Caco-2 (cell line): ENCODE measurements at regions not wholly inside any gene's neighbourhood (a gene's known extent, or its start where the extent isn't known, plus 50 kb on each side); places are given as distances from the start of the nearest gene placed in this dataset.
"Not testable (repeated sequence)": the region's sequence is repeated elsewhere in the genome, so short reads cannot be mapped to it uniquely, and the experiment has no call there.

Source experiments
- BruUV-seq: library from RNA; stranded (reverse); fragments of 400-500 nt; replicated peaks from 2 replicates; lab custom pipeline; 2021; lab: Mats Ljungman, UMichigan
- CTCF ChIA-PET: fragments of 300-600 bp; sonication (Branson Sonifier 250); formaldehyde crosslinking; loops from one replicate; lab custom pipeline; 2022; ENCODE audit warnings: antibody characterized with exemption; lab: Charles Lee
- POLR2A ChIA-PET: fragments of 300-600 bp; sonication (Branson Sonifier 250); formaldehyde crosslinking; loops from one replicate; lab custom pipeline; 2022; ENCODE audit warnings: antibody characterized with exemption; lab: Charles Lee
- DNase-seq, 2 experiments: peaks; one replicate each; pipeline versions ENCODE4 v3.0.0 to v3.0.0-alpha.2; 2020 to 2022
- H3K27me3 ChIP-seq: replicated peaks from 2 replicates; pipeline ENCODE4 v1.6.0; 2011; ENCODE audit warnings: low read length; ENCODE audit not compliant: control insufficient read depth, insufficient read depth
- H3K36me3 ChIP-seq: 2 replicates; pipeline ENCODE4 v1.5.1; 2011; ENCODE audit warnings: low read length; ENCODE audit not compliant: control insufficient read depth, insufficient read depth
- H3K4me1 ChIP-seq: fragments of 250-450 bp; sonication (Bioruptor Pico); 2 replicates; pipeline ENCODE4 v1.5.1; 2020; ENCODE audit warnings: mild to moderate bottlenecking
- H3K4me3 ChIP-seq: 2 replicates; pipeline ENCODE4 v1.5.1; 2011; ENCODE audit warnings: low read depth, mild to moderate bottlenecking, control low read depth, low read length
- H3K9me3 ChIP-seq: fragments of 250-450 bp; sonication (Bioruptor Pico); 2 replicates; pipeline ENCODE4 v1.5.1; 2020; ENCODE audit warnings: mild to moderate bottlenecking, moderate library complexity
- H3K27ac Mint-ChIP-seq: one replicate; pipeline ENCODE4 v1.8.0; 2022; ENCODE audit warnings: mixed read lengths; ENCODE audit not compliant: unreplicated experiment
- H3K27me3 Mint-ChIP-seq: one replicate; pipeline ENCODE4 v1.8.0; 2022; ENCODE audit warnings: mixed read lengths; ENCODE audit not compliant: insufficient read depth, unreplicated experiment
- H3K36me3 Mint-ChIP-seq: one replicate; pipeline ENCODE4 v1.8.0; 2022; ENCODE audit warnings: mild to moderate bottlenecking, mixed read lengths; ENCODE audit not compliant: insufficient read depth, unreplicated experiment
- H3K4me1 Mint-ChIP-seq: one replicate; pipeline ENCODE4 v1.8.0; 2022; ENCODE audit warnings: low read depth, mixed read lengths; ENCODE audit not compliant: unreplicated experiment
- H3K4me3 Mint-ChIP-seq: one replicate; pipeline ENCODE4 v1.8.0; 2022; ENCODE audit warnings: mild to moderate bottlenecking, moderate library complexity, mixed read lengths; ENCODE audit not compliant: unreplicated experiment
- H3K9me3 Mint-ChIP-seq: one replicate; pipeline ENCODE4 v1.8.0; 2022; ENCODE audit warnings: mixed read lengths; ENCODE audit not compliant: unreplicated experiment
- intact Hi-C: fragments of 100-400 bp; cut with micrococcal nuclease; formaldehyde crosslinking; loops from one replicate; pipeline ENCODE4 v1.10.0; 2022; ENCODE audit not compliant: unreplicated experiment

DNA sequence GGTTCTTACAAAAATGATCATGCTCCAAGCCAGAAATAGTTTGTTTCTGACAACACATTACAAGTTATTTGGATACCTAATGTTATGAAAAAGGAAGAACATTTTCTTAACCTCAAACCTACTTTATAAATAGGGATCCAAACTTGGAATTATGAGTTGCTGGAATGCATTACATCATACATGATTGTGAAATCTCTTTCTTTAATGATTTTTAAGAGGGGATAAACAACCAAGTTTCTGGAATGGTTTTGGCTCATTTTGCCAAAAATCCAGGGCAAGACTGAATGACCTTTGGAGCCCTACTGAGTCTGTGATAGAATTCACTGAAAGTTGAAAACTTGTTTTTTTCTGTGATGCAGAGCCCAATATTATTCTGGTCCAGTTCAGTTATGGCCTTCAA is 157.0 kb upstream of the FOLH1 start:
- H3K4me3 ChIP-seq, H3K9me3 Mint-ChIP-seq, H3K27me3 ChIP-seq, H3K27ac Mint-ChIP-seq, intact Hi-C loops, CTCF ChIA-PET, H3K4me1 Mint-ChIP-seq, H3K36me3 Mint-ChIP-seq, H3K36me3 ChIP-seq, BruUV-seq, H3K4me1 ChIP-seq, DNase-seq, H3K9me3 ChIP-seq, H3K4me3 Mint-ChIP-seq, POLR2A ChIA-PET, H3K27me3 Mint-ChIP-seq: not testable (repeated sequence)

DNA sequence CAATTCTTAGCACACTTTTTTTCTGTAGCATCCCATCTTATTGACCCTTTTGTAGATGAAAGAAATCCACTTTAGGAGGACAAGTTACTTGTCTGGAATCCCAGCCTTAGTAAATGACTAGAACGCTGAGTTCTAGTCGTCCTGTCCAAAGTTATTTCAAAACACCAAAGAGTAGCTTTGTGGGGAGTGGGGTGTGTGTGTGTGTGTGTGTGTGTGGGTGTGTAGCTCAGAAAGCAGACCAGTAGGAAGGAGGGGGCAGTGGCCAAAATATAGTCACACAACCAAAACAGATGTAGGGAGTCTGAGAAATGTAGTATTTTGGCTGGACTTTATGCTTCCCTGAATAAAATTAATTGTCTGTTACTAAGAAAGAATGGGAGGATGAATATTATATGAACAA is 154.6 kb upstream of the FOLH1 start:
- DNase-seq, H3K27me3 Mint-ChIP-seq, H3K27me3 ChIP-seq, H3K4me3 ChIP-seq, H3K27ac Mint-ChIP-seq, H3K36me3 ChIP-seq, H3K9me3 Mint-ChIP-seq, BruUV-seq, H3K36me3 Mint-ChIP-seq, H3K4me1 ChIP-seq, POLR2A ChIA-PET, CTCF ChIA-PET, H3K4me3 Mint-ChIP-seq, intact Hi-C loops, H3K4me1 Mint-ChIP-seq, H3K9me3 ChIP-seq: not testable (repeated sequence)

DNA sequence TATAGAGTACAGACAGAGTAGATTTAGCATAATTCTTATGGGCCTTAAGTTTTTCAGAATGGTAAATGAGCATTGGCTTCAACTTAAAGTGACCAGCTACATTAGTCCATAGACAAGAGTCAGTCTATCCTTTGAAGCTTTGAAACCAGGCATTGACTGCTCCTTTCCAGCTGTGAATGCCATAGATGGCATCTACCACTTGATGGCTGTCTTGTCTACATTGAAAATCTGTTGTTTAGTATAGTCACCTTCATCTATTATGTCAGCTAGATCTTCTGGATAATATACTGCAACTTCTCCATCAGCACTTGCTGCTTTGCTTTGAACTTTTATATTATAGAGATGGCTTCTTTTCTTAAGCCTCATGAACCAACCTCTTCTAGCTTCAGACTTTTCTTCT is 146.1 kb upstream of the FOLH1 start:
- H3K4me3 ChIP-seq, H3K36me3 Mint-ChIP-seq, BruUV-seq, intact Hi-C loops, POLR2A ChIA-PET, H3K36me3 ChIP-seq, CTCF ChIA-PET, H3K4me3 Mint-ChIP-seq, H3K27me3 ChIP-seq, H3K27ac Mint-ChIP-seq, DNase-seq, H3K4me1 ChIP-seq, H3K27me3 Mint-ChIP-seq, H3K9me3 Mint-ChIP-seq, H3K9me3 ChIP-seq, H3K4me1 Mint-ChIP-seq: not testable (repeated sequence)

DNA sequence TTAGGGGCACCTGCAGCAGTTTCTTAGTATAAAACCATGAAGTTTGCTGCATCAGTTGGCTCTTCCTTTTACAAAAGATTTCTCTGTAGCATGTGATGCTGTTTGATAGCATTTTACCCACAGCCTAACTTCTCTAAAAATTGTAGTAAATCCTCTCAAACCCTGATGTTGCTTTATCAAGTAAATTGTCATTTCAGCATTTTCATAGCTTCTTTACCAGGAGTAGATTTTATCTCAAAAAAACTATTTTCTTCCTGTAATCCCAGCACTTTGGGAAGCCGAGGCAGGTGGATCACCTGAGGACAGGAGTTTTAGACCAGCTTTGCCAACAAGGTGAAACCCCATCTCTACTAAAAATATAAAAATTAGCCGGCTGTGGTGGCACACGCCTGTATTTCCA is 144.5 kb upstream of the FOLH1 start:
- DNase-seq, H3K4me3 ChIP-seq, H3K27me3 ChIP-seq, H3K27ac Mint-ChIP-seq, H3K27me3 Mint-ChIP-seq, BruUV-seq, H3K36me3 Mint-ChIP-seq, intact Hi-C loops, CTCF ChIA-PET, H3K36me3 ChIP-seq, H3K9me3 Mint-ChIP-seq, H3K4me1 Mint-ChIP-seq, H3K9me3 ChIP-seq, POLR2A ChIA-PET, H3K4me1 ChIP-seq, H3K4me3 Mint-ChIP-seq: not testable (repeated sequence)

DNA sequence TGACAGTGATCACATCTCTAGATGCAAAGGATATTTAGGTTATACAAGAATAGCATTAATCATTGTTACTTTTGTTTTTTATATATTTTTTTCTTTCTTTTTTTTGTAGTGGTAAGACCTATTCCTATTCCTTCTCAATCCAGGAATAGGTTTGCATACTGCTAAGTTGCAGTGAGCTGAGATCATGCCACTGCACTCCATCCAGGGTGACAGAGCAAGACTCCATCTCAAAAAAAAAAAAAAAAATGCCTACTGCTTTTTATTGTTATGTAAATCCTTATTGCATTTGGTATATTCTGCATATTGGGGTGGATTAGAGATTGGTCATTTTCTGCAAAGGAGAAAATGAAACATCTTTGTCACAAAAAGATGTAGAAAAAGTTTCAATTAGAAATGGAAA is 138.2 kb upstream of the FOLH1 start:
- H3K9me3 ChIP-seq, H3K9me3 Mint-ChIP-seq, CTCF ChIA-PET: not testable (repeated sequence)

DNA sequence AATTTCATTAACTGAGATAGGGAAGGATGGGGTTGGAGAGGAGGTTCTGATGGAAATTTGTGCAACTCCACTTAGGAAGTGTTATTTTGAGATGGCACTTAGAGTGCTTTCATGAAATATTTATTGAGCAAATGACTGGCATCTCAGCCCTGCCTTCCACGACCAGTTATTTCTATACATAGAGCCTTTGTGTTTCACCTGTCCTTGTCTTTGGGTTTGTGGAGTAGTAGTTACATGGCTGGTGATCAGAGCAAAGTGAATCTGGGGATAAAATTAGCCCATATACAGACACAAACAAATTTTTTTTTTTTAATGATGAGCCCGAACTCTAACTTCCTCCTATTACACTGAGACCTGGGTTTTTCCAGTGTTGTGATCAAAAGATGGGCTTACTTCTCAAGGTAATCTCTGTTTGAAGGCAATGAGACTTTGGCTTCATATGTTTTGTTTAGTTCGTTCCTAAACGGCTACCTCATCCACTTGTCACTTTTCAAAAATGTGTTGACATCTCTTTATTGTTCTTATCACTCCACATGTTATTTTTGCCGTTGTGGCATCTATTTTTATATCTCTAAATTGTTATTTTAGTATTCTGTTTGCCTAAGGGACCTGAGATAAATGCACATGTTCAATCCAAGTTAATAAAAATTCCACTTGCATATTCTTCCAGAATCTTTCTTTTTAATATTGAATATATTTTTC is 120.2 kb upstream of the FOLH1 start:
- H3K4me3 Mint-ChIP-seq, intact Hi-C loops, H3K36me3 ChIP-seq, H3K27ac Mint-ChIP-seq, H3K36me3 Mint-ChIP-seq, CTCF ChIA-PET, H3K4me1 ChIP-seq, H3K4me1 Mint-ChIP-seq, DNase-seq, H3K9me3 Mint-ChIP-seq, H3K27me3 Mint-ChIP-seq, H3K27me3 ChIP-seq, POLR2A ChIA-PET, BruUV-seq, H3K4me3 ChIP-seq, H3K9me3 ChIP-seq: not testable (repeated sequence)

More for the DNA sequence above, 138.2 kb upstream of the FOLH1 start:
- H3K36me3 ChIP-seq, DNase-seq, H3K27me3 Mint-ChIP-seq, BruUV-seq, H3K4me1 Mint-ChIP-seq, intact Hi-C loops, POLR2A ChIA-PET, H3K36me3 Mint-ChIP-seq, H3K4me1 ChIP-seq, H3K27me3 ChIP-seq, H3K27ac Mint-ChIP-seq, H3K4me3 Mint-ChIP-seq, H3K4me3 ChIP-seq: not testable (repeated sequence)

DNA sequence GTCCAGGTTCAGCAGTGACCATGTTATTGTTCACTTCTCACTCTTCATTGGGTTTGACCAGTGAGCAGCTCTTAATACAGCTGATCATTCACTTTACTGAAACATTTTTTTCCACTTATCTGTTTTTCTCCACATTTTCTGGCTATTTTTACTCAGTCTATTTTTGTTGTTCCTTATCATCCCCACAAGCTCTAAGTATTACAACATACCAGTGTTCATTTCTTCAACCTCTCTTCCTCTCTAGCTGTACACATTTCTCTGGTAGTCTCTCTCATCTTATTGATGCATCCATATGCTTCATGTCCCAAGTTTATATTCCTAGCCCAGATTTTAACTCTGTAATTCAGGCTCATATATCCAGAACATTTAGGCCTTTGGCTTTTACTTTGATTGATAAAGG is 119.4 kb upstream of the FOLH1 start:
- POLR2A ChIA-PET, H3K4me1 ChIP-seq, DNase-seq, intact Hi-C loops, H3K27me3 Mint-ChIP-seq, H3K27ac Mint-ChIP-seq, H3K9me3 ChIP-seq, CTCF ChIA-PET, BruUV-seq, H3K36me3 Mint-ChIP-seq, H3K36me3 ChIP-seq, H3K27me3 ChIP-seq, H3K4me3 Mint-ChIP-seq, H3K4me3 ChIP-seq, H3K4me1 Mint-ChIP-seq, H3K9me3 Mint-ChIP-seq: not testable (repeated sequence)
